HG03457 (cell line): ENCODE measurements at regions not wholly inside any gene's neighbourhood (a gene's known extent, or its start where the extent isn't known, plus 50 kb on each side); places are given as distances from the start of the nearest gene placed in this dataset.

Experiments used
- ATAC-seq: cut with Tn5 transposase; IDR thresholded peaks from one replicate; pipeline ENCODE4 v1.9.1; 2021; ENCODE audit warnings: moderate number of reproducible peaks; ENCODE audit not compliant: unreplicated experiment

GRCh38 chr5:58075907-58076306 lies 384.0 kb downstream of the PLK2 start:
- ATAC-seq: no peak

DNA sequence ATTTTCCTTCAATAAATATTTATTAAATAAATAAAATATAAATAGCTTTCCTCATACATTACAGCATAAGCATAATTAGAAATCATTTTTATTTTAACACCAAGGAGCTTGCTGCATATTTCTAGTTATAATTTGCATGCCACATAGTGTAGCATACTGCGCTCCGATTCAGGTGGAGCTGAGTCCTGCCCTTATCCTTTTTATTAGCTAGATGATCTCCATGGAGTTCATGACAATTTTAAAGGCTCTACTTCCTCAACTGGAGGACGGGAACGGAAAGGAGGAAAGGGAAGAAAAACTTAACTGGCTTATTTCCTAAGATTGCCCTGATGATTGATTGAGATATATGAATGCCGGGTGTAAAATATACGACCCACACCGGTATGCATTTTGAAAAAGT lies 385.2 kb downstream of the PLK2 start:
- no peak for ATAC-seq

DNA sequence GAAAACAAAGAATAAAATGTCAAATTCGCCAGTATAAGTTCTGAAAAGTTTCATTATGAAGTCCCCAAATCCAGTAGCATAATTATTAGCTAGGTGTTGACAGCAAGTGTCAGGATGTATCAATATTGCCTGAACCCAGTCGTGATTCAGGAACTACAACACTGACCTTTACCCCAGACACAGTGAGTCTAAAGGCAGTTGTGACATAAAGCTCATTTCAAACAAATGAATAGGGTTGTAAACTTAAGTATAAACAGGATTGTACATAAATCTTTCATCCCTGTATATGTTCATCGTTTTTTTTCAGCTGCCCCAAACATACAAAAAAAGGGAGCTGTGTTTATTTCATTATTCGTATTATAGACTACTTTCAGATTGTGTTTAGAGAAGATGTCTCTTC lies 385.7 kb downstream of the PLK2 start:
- no peak for ATAC-seq

DNA sequence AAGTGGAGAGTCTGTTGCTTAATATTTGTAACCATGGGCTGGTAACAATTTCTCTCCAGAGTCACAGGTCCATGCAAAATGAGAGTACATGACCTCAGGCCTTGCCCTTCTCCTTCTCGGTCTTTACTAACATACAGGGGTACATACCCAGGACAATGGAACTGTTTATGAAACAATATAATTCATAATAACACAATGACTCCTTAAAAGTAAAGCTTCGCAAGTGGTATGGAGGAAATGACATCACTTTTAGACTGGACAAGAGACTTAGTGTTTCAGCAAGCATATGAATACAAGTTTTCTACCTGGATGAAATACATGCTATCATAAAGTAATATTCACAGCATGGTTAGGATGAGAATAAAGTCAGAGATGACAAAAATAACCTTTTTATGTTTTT lies 386.6 kb downstream of the PLK2 start:
- no peak for ATAC-seq

GRCh38 chr5:58072300-58072965 lies 387.5 kb downstream of the PLK2 start:
- ATAC-seq: no peak

DNA sequence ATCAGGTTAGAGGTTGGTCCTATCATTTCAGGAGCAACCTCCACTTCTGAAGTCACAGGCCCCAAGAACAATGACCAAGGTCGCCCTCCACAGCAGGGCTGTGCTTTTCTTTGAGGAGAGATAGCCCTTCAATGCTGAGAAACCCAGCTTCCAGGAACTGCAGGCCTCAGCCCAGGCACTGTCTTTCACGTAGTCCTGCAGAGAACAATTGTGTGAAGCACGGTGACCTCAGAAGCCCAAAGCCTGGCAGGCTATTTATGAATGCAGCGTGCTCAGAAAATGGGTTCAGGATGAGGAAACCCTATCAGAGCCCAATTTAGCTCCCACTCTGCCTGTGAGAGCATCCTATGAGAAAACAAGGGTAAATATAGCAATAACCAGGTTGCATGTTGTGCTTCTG lies 388.3 kb downstream of the PLK2 start:
- no peak for ATAC-seq

- ATAC-seq: no peak
Measured at GRCh38 chr5:58069846-58070245, 390.0 kb downstream of the PLK2 start.

- ATAC-seq: no peak
Measured at GRCh38 chr5:58069016-58069705, 390.7 kb downstream of the PLK2 start.

- no peak for ATAC-seq
Measured at GRCh38 chr5:58066557-58066956, 393.3 kb downstream of the PLK2 start.

DNA sequence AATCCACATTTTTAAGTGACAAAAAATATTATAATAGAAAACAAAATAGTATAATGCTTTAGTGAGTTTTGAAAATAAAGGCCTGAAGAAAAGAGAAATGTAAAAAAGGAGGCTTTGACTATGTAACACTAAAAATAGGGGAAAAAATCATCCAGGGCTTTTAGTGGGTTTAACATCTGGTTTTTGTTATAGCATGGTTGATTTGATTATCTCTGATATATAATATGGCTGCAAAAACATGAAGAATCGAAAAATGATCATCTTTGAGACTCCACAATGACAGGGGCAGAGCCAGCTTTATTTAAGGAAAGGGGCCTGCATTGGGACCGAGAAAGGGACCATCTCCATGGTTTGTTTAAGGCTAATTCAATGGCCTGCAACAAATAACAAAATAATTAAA lies 393.8 kb downstream of the PLK2 start:
- no peak for ATAC-seq

DNA sequence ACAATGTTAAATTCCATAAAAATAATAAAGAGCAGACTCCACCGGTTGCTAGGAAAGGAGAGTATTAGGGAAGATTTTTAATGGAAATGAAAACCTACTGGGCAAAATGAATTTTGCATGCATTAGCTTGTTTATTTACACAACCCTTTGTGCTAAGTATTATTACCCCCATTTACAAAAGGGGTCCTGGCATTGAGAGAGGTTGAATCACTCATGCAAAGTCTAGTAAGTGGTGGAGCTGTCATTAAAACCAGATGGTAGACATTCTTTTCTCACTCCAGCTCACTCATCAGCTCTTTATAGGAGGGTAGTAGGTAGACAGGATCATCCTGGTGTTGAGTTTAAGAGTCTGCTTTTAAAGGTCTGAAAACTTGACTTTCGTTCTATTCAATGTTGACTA lies 395.1 kb downstream of the PLK2 start:
- no peak for ATAC-seq

- ATAC-seq: no peak
Measured at GRCh38 chr5:58060996-58061395, 398.9 kb downstream of the PLK2 start.

GRCh38 chr5:58057324-58057723 lies 402.6 kb downstream of the PLK2 start:
- ATAC-seq: no peak

DNA sequence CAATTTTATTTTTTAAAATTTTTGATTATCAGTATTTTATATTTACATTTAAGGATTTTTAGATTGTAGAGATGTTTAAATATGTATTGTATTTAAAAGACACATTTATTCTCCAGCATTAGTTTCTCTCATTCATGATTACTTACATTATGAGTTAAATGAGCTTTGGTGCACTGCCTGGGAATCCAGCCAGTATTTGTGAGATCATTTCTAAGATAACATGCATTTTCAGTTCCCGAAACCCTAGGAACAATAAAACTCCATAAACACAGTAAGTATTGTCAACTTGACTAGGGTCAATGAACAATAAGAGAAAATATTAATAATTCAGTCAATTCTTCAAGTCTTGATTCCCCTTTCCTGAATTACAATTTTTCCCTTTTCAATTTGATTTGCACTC lies 403.3 kb downstream of the PLK2 start:
- ATAC-seq: no peak

DNA sequence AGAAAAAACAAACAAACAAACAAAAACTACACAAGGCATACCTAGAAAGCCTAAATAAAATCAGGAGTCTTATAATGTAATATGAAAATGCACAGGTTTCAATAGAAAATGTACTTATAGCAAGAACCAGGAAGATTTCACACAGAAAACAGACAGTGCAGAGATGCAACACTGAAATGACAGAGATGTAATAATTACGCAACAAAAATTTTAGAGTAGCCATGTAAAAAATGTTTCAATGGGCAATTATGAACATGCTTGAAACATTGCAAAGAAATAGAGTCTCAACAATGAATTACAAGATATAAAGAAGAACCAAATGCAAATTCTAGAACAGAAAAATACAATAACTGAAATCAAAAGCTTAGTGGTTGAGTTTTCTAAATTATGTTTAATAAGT lies 405.9 kb downstream of the PLK2 start:
- no peak for ATAC-seq

DNA sequence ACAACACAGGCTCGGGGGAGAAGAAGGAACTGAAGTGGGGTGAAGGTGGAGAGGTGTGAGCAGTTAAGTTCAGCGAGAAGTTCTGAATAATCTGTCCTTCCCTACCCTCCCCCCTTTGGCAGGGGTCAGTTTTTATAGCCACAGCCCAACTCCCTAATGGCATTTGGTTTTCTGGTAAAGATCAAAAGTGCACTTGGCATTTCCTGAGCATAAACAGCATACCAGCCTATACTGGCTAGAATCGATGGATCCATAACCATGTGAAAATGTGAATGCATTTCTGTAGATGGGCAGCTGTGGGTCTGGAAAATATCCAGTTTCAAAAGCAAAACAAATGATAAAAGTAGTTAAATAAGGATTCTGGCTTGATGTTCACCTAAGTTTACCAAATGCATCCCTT lies 410.9 kb downstream of the PLK2 start:
- ATAC-seq: no peak

DNA sequence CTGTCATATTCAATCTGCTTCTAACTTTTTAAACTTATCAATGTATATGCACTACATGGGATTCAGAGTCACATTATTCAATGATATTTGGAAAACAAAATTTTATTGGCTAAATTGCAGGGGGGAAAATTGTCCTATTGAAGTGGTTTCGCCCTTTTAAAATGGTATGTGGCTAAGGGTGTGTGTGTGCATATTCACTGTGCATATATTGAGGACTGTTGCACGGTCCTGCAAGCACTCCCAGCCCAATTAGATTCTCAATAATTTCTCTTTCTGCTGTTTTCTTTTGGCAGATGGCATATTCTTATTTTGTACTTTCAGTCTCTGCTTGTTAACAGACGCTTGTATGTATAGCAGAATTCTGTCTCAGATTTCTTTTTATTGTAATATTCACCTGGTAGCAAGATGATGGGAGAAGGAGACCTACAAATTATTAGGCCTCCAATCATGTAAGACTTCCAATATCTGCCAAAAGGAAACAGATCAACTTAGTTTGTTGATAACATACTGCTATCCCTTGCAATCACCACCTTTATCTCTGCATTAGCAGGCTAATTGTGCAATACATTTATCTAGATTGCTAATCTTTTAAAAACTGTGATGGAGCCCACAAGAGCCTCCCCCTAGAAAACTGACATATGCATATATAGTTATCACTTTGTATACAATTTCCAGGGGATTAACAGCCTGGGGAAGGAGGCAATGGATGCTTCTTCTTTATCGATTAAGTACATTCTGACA lies 411.5 kb downstream of the PLK2 start:
- ATAC-seq: no peak

DNA sequence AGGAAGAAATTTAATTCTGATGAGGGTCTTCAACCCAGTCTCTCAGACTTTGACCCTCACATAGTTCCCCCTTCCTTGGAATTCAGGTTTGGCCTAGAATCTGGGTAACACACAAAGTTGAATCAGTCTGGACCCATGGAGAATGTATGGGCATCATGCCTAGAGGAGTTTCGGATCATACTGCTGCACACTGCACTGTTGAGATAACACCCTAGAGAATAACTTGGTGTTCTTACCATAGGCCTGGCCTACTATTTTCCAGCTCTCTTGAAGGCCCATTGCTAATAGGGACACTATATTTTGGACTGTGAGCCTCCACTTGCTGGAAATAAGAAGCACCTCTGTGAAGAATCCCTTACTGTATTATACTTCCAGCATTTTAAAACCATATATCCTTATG lies 413.5 kb downstream of the PLK2 start:
- no peak for ATAC-seq

- ATAC-seq: no peak
Measured at GRCh38 chr5:58044166-58044565, 415.7 kb downstream of the PLK2 start.

DNA sequence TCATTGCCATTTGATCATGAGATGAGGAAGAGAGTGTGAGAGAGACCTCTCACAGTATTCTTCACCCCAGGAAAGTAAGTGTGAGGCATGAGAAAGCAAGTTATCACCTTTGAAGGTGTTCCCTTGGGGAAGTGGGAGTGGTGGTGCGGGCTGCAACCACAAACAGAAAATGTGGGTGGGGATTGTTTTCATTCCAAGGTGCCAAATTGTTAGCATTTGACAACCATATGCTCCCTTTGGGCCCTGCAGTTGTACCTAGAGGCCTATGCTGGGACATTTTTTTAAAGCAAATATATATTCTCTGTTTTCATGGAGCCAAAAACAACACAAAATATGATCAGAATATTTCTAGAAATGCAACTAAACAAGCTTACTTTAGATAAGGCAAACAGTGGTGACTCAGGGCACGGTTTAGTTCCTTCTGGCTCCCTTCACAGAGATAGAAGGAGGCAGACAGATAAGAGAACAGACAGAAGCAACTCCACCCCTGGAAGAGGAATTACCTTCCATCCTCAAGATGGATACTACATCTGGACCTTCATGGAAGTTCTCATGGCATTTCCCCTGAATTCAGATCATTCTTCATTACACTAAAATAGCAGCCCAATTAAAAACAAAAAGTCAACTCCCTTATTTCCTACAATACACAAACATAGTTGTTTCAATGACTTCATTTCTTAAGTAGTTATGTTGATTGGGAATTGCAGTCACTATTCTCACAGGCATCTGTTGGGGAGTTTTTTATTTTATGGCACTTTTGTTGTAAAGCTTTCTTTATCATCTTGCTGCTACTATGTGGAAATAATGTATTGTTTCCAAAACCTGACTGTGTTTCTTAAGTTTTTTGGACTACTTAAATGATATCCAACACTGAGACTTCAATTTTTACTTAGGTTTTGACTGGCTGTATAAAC lies 416.6 kb downstream of the PLK2 start:
- no peak for ATAC-seq

- no peak for ATAC-seq
Measured at GRCh38 chr5:58041884-58042283, 418.0 kb downstream of the PLK2 start.
